SJSA1 (cell line): ENCODE measurements at regions not wholly inside any gene's neighbourhood (a gene's known extent, or its start where the extent isn't known, plus 50 kb on each side); places are given as distances from the start of the nearest gene placed in this dataset.

Source experiments
- DNase-seq, 2 experiments: peaks; one replicate each; pipeline ENCODE4 v3.0.0-alpha.2; 2015 to 2020; ENCODE audit warnings: low spot score in 2 of 2, low read depth in 1 of 2
- H3K27ac ChIP-seq: fragments of 250-450 bp; sonication (Bioruptor Pico); 2 replicates; pipeline ENCODE4 v1.5.1; 2020; ENCODE audit warnings: mild to moderate bottlenecking, moderate library complexity
- H3K27me3 ChIP-seq: fragments of 250-450 bp; sonication (Bioruptor Pico); replicated peaks from 2 replicates; pipeline ENCODE4 v1.5.1; 2020; ENCODE audit warnings: mild to moderate bottlenecking, moderate library complexity
- H3K36me3 ChIP-seq: fragments of 250-450 bp; sonication (Bioruptor Pico); 2 replicates; pipeline ENCODE4 v1.5.1; 2020; ENCODE audit warnings: mild to moderate bottlenecking
- H3K4me1 ChIP-seq: fragments of 250-450 bp; sonication (Bioruptor Pico); replicated peaks from 2 replicates; pipeline ENCODE4 v1.6.1; 2021; ENCODE audit warnings: mild to moderate bottlenecking
- H3K4me3 ChIP-seq: fragments of 250-450 bp; sonication (Bioruptor Pico); 2 replicates; pipeline ENCODE4 v1.5.1; 2020; ENCODE audit warnings: mild to moderate bottlenecking
- H3K9me3 ChIP-seq: fragments of 250-450 bp; sonication (Bioruptor Pico); replicated peaks from 2 replicates; pipeline ENCODE4 v1.5.1; 2020; ENCODE audit warnings: mild to moderate bottlenecking

DNA sequence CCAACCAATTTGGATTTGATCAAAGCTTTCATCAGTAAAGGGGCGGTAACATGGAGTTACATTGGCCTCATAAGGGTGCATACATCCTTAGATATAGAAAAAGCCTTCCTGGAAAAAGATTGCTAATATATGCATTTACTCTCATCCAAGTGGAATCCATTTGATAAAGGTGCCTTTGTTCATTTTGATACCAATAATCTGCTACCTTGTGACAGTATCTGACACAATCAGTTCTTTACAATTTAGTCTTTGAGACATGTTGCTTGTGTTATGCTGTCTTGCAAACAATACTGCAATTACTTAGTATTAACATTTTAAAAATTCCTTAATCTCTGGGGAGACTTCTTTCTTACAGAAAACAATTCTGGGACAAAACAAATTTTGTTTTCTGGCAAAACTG is 654.4 kb upstream of the SLC35B3 start:
- Histone ChIP-seq H3K27ac (no peak overlapping the region), H3K4me3 (no peak overlapping the region), H3K36me3 (no peaks in the 10 kb centered on the region), H3K9me3 (no peaks in the 10 kb centered on the region), H3K27me3 (no peaks in the 10 kb centered on the region), H3K4me1 (no peaks in the 10 kb centered on the region)
- DNase-seq, result no peak

DNA sequence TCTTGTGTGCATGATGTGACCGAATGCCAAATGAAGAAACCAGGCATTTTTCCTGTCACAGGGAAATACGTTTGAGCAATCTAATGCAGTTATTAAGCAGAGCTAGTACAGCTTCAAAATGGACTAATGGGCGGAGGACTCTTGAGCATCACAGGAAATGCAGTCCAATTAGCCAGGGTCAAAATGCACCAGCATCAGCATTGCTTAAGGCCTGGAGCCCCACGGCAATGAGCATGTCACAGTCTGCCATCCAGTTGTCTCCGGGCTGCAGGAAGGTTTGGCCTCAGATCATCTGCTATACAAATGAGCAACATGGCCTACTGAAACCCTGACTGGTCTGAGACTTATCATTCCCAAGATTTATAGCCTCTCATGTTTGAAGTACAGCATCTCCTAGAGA is 652.1 kb upstream of the SLC35B3 start:
- no peak for DNase-seq

DNA sequence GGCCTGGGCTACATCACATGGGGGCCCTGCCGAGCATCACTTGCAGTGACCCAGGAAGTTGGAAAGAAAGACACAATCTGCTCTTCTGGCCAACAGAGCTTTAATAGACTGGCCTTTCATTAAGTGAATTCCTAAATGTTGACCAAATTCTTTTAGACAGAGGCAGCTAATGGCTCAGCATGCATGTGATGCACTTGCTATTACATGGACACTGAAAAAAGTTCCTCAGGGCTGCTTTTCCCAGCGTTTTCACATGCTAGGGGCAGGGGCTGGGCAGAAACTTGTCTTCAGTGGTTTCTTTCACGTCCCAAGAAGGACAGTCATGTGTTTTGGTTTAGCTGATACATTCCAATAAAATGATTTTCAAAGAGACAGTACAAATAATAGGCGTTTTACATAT is 651.0 kb upstream of the SLC35B3 start:
- Histone ChIP-seq H3K4me3 (no peak overlapping the region), H3K27me3 (no peaks in the 10 kb centered on the region), H3K4me1 (no peaks in the 10 kb centered on the region), H3K27ac (no peak overlapping the region), H3K36me3 (no peaks in the 10 kb centered on the region), H3K9me3 (no peaks in the 10 kb centered on the region)
- DNase-seq, result no peak

More for the DNA sequence above, 652.1 kb upstream of the SLC35B3 start:
- H3K4me1 ChIP-seq, result no peaks in the 10 kb centered on the region
- H3K4me3 ChIP-seq, result no peak overlapping the region
- no peaks in the 10 kb centered on the region for H3K27me3 ChIP-seq
- no peak overlapping the region for H3K27ac ChIP-seq
- no peaks in the 10 kb centered on the region for H3K9me3 ChIP-seq
- no peaks in the 10 kb centered on the region for H3K36me3 ChIP-seq

DNA sequence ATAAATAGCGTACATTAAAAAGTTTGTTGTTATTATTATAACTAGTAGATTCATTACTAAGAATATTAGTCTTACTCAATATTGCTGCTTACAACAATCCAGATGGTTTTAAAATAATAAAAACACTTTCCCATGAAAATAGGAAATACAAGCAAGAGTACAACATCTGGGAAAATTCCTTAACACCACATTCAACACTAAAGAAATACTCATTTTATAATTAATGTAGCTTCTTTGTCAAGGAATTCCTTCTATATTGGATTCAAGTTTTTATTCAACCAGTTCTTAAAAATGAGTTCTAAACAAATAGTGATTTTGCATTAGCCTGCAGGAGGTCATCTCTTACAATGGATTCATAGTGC is 650.3 kb upstream of the SLC35B3 start:
- H3K36me3 ChIP-seq, result no peaks in the 10 kb centered on the region
- H3K27ac ChIP-seq, result no peak overlapping the region

DNA sequence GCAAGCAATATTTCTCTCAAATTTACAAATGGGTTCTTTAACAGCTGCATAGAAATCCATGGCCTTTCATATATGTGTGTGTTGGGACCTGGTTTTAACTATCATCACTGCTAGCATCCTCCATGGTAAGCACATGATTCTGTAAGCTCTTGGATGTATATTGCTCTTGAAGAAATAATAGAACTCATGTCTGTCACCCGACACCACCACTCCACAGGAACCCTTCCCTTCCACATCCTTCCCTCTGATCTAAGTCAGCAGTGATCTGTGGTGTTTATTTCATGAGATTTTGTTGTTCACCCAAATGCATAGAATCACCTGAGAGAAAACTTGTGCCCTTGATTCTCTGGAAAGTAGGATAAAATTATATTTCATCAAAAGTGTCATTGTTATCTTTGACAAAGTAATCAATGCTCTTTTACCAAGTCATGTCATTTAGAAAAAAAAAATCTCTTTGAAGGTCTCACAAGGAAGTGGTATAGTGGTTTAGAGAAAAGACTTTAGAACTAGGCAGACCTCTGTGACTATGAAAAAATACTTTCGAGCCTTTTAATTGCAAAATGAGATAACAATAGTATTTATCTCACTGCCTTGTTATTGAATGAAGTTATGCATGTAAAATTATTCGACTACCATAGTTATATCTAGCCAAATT is 649.8 kb upstream of the SLC35B3 start:
- H3K27ac ChIP-seq, result no peak overlapping the region
- H3K9me3 ChIP-seq, result no peaks in the 10 kb centered on the region
- no peaks in the 10 kb centered on the region for H3K4me1 ChIP-seq
- H3K36me3 ChIP-seq, result no peaks in the 10 kb centered on the region
- no peak overlapping the region for H3K4me3 ChIP-seq
- H3K27me3 ChIP-seq, result no peaks in the 10 kb centered on the region
- DNase-seq, result no peak

More for the DNA sequence above, 650.3 kb upstream of the SLC35B3 start:
- no peaks in the 10 kb centered on the region for H3K4me1 ChIP-seq
- no peak overlapping the region for H3K4me3 ChIP-seq
- H3K27me3 ChIP-seq, result no peaks in the 10 kb centered on the region
- H3K9me3 ChIP-seq, result no peaks in the 10 kb centered on the region
- DNase-seq, result no peak

DNA sequence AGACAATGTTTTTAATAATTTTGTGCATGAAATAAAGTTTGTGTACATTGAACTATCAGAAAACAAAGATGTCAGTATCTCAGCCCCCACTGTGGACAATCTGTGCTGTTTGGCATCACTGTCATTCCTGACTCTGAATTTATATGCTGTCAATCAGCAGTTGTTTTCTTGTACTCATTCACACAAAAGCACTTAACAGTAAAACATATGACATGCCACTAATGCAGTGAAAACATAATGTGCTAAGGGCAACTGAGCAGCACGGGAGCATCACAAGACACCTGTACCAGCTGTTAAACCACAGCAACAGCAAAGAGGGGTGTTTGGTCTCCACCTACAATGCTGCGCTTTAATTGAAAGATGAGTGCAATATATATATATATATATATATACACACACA is 647.8 kb upstream of the SLC35B3 start:
- H3K4me3 ChIP-seq, result no peak overlapping the region
- no peak for DNase-seq

DNA sequence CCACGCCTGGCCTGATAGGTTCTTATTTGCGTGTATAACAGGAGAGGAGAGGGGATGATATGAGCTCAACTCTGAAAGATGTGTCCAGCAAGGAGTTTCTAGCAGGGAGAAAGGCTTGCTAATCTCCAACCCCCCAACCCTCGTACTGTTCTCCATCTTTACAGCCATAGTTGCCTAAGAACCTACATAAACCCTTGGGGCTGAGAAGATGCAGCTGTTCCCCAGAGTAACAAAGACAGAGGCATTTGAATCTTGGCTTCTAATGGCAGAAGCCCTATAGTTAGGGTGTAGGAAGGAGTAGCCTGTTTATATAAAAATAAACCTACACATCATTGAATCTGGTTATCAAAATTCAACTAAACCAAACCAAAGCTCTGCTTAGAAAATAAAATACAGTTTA is 631.4 kb upstream of the SLC35B3 start:
- Histone ChIP-seq H3K4me3 (no peak overlapping the region), H3K4me1 (no peaks in the 10 kb centered on the region), H3K36me3 (no peaks in the 10 kb centered on the region), H3K27ac (no peak overlapping the region), H3K9me3 (no peaks in the 10 kb centered on the region), H3K27me3 (no peaks in the 10 kb centered on the region)
- no peak for DNase-seq

More for the DNA sequence above, 647.8 kb upstream of the SLC35B3 start:
- Histone ChIP-seq H3K4me1 (no peaks in the 10 kb centered on the region), H3K27ac (no peak overlapping the region), H3K36me3 (no peaks in the 10 kb centered on the region), H3K27me3 (no peaks in the 10 kb centered on the region), H3K9me3 (no peaks in the 10 kb centered on the region)

DNA sequence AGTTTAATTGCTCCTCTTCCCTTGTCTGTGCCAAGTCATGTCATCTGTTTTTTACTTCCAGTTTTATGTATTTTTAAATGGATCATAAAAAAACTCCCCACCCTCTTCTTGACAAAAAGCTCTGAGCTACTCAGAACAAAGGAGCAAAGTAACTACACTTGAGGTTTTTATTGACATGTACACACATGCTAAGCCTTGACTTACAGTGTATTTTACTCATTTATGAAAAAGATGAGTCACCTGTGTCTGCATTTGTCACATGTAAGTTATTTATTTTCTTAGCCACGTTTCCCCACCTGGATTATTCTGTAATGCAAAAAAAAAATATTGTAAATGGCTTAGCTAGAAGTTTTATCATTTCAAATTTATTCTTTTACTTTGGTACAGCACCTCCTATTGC is 628.8 kb upstream of the SLC35B3 start:
- Histone ChIP-seq H3K9me3 (no peaks in the 10 kb centered on the region), H3K4me3 (no peak overlapping the region), H3K4me1 (no peaks in the 10 kb centered on the region), H3K27ac (no peak overlapping the region), H3K27me3 (no peaks in the 10 kb centered on the region), H3K36me3 (no peaks in the 10 kb centered on the region)
- DNase-seq, result no peak

DNA sequence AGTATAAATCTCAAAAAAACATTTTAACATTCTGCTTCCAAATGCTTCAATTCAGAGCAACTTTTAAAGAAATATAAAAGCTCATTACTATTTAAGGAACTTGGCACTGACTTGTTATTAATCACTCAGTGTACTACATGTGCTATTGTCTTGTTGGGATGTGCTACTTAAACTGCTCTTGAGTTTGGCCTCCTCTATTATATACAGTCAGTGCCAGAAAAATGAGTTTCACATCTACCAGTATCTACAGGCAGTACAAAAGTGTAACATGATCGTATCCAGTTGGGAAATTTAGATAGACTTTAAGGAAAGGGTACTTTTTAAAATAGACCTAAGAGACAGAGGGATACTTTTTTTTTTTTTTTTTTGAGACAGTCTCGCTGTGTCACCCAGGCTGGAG is 627.3 kb upstream of the SLC35B3 start:
- Histone ChIP-seq H3K36me3 (no peaks in the 10 kb centered on the region), H3K4me3 (no peak overlapping the region), H3K9me3 (no peaks in the 10 kb centered on the region), H3K4me1 (no peaks in the 10 kb centered on the region), H3K27ac (no peak overlapping the region), H3K27me3 (no peaks in the 10 kb centered on the region)
- DNase-seq, result no peak

DNA sequence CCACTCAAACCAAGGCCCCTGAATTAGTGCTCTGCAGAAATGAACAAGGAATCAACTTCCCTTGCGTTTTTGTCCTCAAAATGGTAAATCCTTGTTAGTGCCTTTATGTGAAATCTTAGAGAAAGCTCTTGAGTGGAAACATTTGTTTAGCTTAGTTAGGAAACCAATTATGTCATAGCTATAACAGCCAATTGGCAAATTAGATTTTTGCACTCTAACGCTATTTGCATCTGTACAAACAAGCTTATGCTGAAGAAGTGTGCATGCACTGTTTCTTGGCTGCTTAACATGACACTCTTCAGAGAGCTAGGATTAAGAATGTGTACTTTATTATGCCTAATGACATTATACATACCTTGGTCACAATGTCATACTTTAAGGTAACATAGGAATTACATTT is 622.6 kb upstream of the SLC35B3 start:
- Histone ChIP-seq H3K36me3 (no peaks in the 10 kb centered on the region), H3K4me3 (no peak overlapping the region), H3K27ac (no peak overlapping the region), H3K9me3 (no peaks in the 10 kb centered on the region), H3K27me3 (no peaks in the 10 kb centered on the region), H3K4me1 (no peaks in the 10 kb centered on the region)
- no peak for DNase-seq

DNA sequence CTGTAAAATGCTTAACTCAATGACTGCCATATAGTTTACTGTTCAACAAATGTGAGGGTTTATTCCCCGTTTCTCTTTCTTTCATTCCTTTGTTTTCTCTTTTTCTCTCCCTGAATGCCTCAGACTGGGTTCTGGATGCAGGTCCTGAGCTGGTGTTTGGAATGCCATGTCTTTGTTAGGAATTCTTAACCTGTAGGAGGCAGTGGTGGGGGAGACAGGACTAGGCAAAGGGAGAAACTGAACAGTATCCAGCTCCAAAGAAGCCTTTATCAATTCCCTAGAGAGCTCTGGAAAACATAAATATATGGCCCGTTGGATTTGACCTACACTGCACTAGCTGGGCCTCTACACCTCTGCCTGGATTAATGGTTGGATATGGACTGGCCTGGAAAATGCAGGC is 621.2 kb upstream of the SLC35B3 start:
- no peak overlapping the region for H3K27ac ChIP-seq
- H3K4me3 ChIP-seq, result no peak overlapping the region
- H3K4me1 ChIP-seq, result no peaks in the 10 kb centered on the region

DNA sequence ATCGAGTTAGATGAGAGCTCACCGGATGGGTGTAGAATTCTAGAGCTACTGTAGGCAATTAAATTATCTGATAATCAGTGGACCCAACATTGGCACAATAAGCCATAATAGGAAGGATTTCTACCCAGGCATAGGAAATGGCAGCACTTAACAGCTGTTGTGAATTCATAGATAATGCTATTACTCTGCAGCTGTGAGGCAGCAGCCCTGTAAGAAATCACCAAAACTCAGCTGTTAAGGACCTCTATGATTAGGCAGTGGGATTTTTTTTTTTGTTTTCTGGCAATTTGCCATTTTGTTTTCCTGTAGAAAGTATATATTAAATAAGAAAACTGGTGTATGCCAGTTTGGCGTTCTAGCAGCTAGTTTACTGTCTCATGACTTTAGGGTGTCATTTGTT is 609.1 kb upstream of the SLC35B3 start:
- no peak for DNase-seq
- Histone ChIP-seq H3K36me3 (no peaks in the 10 kb centered on the region), H3K27ac (no peak overlapping the region), H3K27me3 (no peaks in the 10 kb centered on the region), H3K4me1 (no peaks in the 10 kb centered on the region), H3K4me3 (no peak overlapping the region), H3K9me3 (peaks cover 2% of the 10 kb centered on the region)

More for the DNA sequence above, 621.2 kb upstream of the SLC35B3 start:
- Histone ChIP-seq H3K27me3 (no peaks in the 10 kb centered on the region), H3K36me3 (no peaks in the 10 kb centered on the region), H3K9me3 (no peaks in the 10 kb centered on the region)
- DNase-seq, result no peak

DNA sequence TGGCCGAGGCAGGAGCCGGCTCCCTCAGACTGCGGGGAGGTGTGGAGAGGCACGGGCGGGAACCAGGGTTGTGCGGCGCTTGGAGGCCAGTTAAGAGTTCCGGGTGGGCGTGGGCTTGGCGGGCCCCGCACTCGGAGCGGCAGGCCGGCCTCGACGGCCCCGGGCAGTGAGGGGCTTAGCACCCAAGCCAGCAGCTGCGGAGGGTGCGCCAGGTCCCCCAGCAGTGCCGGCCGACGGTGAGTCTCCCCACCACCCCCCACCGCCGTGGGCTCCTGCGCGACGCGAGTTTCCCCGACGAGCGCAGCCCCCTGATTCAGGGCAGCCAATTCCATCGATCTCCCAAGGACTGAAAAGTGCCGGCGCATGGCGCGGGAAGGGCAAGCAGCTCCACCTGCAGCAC is 605.4 kb upstream of the SLC35B3 start:
- no peak for DNase-seq
- Histone ChIP-seq H3K36me3 (no peaks in the 10 kb centered on the region), H3K9me3 (peaks cover 2% of the 10 kb centered on the region), H3K4me1 (no peaks in the 10 kb centered on the region), H3K27ac (no peak overlapping the region), H3K27me3 (no peaks in the 10 kb centered on the region), H3K4me3 (no peak overlapping the region)

DNA sequence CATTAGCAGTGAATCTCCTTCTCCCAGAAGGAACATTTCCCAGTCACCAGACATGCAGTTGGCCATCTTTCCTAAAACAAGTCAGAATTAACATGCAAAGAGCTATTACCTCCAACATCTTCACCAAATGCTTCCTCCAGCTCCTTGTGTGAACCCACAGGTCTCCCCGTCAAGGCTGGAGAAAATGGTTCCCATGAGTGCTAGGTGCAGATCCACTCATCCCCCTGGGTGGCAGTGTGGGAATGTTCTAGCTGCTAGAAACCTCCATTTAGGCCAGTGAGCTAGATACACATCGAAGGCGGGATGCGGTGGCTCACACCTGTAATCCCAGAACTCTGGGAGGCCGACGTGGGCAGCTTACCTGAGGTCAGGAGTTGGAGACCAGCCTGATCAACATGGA is 603.9 kb upstream of the SLC35B3 start:
- no peaks in the 10 kb centered on the region; the same call in 1 of the 2 replicates for H3K9me3 ChIP-seq
- no peaks in the 10 kb centered on the region for H3K36me3 ChIP-seq
- DNase-seq, result no peak
- no peak overlapping the region for H3K4me3 ChIP-seq
- H3K4me1 ChIP-seq, result no peaks in the 10 kb centered on the region
- H3K27me3 ChIP-seq, result no peaks in the 10 kb centered on the region
- H3K27ac ChIP-seq, result no peak overlapping the region

DNA sequence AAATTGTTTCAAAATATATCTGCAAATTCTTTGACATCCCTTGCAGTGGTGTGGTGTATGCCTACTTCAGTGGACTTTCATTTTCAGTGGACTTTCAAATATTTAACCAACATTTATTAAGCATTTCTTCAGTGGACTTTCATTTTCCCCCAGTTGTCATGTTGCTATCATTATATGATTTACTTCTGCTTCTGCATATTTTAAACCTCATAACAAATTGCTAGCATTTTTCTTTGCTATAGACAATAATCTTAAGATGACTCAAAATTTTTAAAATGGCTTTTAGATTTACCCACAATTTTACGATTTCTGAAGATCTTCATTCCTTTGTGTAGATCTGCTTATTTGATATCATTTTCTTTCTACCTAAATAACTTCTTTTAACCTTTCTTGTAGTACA is 592.7 kb upstream of the SLC35B3 start:
- H3K4me1 ChIP-seq, result no peaks in the 10 kb centered on the region
- H3K36me3 ChIP-seq, result no peaks in the 10 kb centered on the region
- no peaks in the 10 kb centered on the region; the same call in 1 of the 2 replicates for H3K27me3 ChIP-seq
- no peak overlapping the region for H3K4me3 ChIP-seq
- DNase-seq, result no peak
- peaks cover 2% of the 10 kb centered on the region; the same call in 1 of the 2 replicates for H3K9me3 ChIP-seq
- no peak overlapping the region for H3K27ac ChIP-seq
